Thymus (tissue), 11 donors: ENCODE measurements at regions not wholly inside any gene's neighbourhood (a gene's known extent, or its start where the extent isn't known, plus 50 kb on each side); places are given as distances from the start of the nearest gene placed in this dataset.

ENCODE experiments used
- DNase-seq, 9 donors: peaks; one replicate each; pipeline ENCODE4 v3.0.0-alpha.2; 2013; ENCODE audit warnings: low spot score in 9 of 9, low read depth in 6 of 9, missing footprints in 1 of 9
- H3K27ac ChIP-seq, 2 donors: one replicate each; pipeline ENCODE4 v1.5.1; 2013; ENCODE audit warnings: control low read depth in 1 of 2, low read depth in 1 of 2, low read length in 1 of 2, mild to moderate bottlenecking in 1 of 2, moderate library complexity in 1 of 2
- H3K27me3 ChIP-seq, 2 donors: one replicate each; pipeline ENCODE4 v1.5.1; 2013; ENCODE audit warnings: low read length in 1 of 2; ENCODE audit not compliant: control insufficient read depth in 2 of 2, insufficient read depth in 1 of 2
- H3K36me3 ChIP-seq, 2 donors: one replicate each; pipeline ENCODE4 v1.5.1; 2013; ENCODE audit warnings: low read length in 1 of 2, mild to moderate bottlenecking in 1 of 2, moderate library complexity in 1 of 2; ENCODE audit not compliant: control insufficient read depth in 2 of 2, insufficient read depth in 2 of 2
- H3K4me1 ChIP-seq, 2 donors: one replicate each; pipeline ENCODE4 v1.5.1; 2013; ENCODE audit warnings: low read length in 2 of 2; ENCODE audit not compliant: control insufficient read depth in 2 of 2, insufficient read depth in 2 of 2
- H3K4me3 ChIP-seq, 2 donors: one replicate each; pipeline ENCODE4 v1.5.1; 2013; ENCODE audit warnings: low read length in 2 of 2, control low read depth in 1 of 2, mild to moderate bottlenecking in 1 of 2
- H3K9me3 ChIP-seq, 2 donors: one replicate each; pipeline ENCODE4 v1.5.1; 2013; ENCODE audit warnings: low read length in 1 of 2, mild to moderate bottlenecking in 1 of 2; ENCODE audit not compliant: control insufficient read depth in 2 of 2, insufficient read depth in 1 of 2
- WGBS: extraction: QIAGEN DNeasy Blood & Tissue Kit; methylation state at CpG from one replicate; pipeline ENCODE4 v1.1.7; 2013; 5-methylcytosine and 5-hydroxymethylcytosine counted together
- donor health status: healthy.

DNA sequence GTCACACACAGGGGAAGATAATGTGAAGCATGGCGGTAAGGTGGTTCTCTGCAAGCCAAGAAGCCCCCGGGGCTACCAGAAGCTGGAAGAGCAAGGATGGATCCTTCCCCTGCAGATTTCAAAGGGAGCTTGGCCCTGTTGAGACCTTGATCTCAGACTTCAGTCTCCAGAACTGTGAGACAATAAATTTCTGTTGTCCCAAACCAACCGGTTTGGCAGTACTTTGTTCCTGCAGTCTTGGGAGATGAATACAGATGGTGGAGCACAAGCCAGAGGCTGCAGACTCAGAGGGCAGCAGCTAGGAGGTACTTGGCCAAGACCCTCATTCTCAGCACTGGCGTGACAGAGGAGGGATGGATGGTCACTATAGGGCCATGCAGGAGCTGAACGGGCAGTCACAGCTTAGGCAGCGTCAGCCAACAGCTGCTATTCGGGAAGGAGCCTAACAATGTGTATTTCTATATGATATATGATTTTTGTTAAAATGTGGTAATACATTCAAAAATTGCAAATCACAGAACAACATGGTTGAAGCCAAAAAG, 387.3 kb downstream of the TNS3 start:
- 95% methylated on average over 7 of the region's 7 CpGs for WGBS
- H3K9me3 ChIP-seq, result no peaks in the 10 kb centered on the region
- peaks cover 0 to 2% of the 10 kb centered on the region in 2 donors for H3K27me3 ChIP-seq
- no peak overlapping the region for H3K4me3 ChIP-seq
- H3K4me1 ChIP-seq, result no peaks in the 10 kb centered on the region
- DNase-seq, result no peak
- H3K27ac ChIP-seq, result no peak overlapping the region
- no peaks in the 10 kb centered on the region for H3K36me3 ChIP-seq

DNA sequence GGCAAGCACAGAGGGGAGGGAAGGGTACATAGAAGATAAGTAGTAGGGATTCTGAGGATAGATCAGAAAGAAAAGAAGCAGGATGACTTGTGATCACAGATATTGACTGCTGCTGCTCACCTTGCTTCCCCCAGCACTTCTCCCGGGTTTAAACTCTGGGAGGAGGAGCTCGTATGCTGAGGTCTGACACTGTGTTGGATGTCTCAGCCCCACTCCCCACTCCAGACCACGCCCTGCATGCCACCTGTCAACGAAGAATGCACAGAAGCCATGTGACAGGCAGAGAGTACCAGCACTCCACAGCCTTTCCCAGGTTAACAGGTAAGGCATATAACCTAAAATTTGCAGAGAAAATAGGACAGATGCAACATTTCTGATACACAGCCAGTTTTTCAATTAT, 388.9 kb downstream of the TNS3 start:
- Histone ChIP-seq H3K4me1 (no peaks in the 10 kb centered on the region), H3K36me3 (no peaks in the 10 kb centered on the region), H3K27ac (no peak overlapping the region), H3K4me3 (no peak overlapping the region), H3K27me3 (peaks cover 0 to 2% of the 10 kb centered on the region in 2 donors), H3K9me3 (no peaks in the 10 kb centered on the region)
- 88% methylated on average over 4 of the region's 4 CpGs for WGBS
- DNase-seq, result no peak

DNA sequence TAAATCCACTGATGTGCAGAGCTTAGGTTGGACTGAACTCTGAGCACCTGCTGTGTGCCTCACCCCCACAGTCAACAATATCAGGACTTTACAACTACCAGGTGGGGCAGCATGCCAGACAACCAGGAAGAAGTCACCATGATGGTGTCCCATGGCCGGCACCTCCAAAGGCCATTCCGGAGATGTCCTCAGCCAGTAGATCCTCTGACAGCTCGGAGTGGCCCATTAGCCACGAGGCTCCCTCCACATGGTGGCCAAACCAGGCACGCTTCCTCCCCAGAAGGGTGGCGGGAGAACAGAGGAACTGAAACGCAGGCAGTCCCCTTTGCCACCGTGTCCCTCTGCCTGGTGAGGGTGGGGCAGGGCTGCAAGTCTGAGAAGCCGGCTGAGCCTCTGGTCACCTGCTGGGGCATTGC, 390.0 kb downstream of the TNS3 start:
- WGBS, result 87% methylated on average over 9 of the region's 9 CpGs
- no peak for DNase-seq
- no peaks in the 10 kb centered on the region for H3K9me3 ChIP-seq
- no peaks in the 10 kb centered on the region for H3K36me3 ChIP-seq
- H3K27me3 ChIP-seq, result peaks cover 0 to 2% of the 10 kb centered on the region in 2 donors
- H3K4me1 ChIP-seq, result no peaks in the 10 kb centered on the region
- H3K4me3 ChIP-seq, result no peak overlapping the region
- H3K27ac ChIP-seq, result no peak overlapping the region

DNA sequence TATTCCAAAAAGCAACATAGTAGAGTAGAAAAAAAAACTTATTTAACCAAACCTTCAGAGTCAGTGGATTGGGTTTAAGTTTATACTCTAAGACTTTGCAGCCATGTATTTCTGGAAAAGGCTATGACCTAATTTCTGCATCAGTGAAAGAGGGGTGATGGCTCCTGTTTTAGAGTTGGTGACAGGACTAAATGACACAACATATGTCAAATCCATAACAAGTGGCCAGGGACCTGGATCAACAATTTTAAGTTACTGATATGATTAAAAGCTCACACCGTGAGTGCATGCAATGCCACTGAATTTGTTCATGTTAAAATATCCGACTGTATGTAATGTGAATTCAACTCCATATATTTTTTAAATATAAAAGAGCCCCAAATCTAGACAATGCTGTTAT, 390.6 kb downstream of the TNS3 start:
- Histone ChIP-seq H3K27me3 (peaks cover 0 to 2% of the 10 kb centered on the region in 2 donors), H3K4me3 (no peak overlapping the region), H3K36me3 (no peaks in the 10 kb centered on the region), H3K27ac (no peak overlapping the region), H3K4me1 (no peaks in the 10 kb centered on the region), H3K9me3 (no peaks in the 10 kb centered on the region)
- 97% methylated on average over 2 of the region's 2 CpGs for WGBS
- DNase-seq, result no peak

DNA sequence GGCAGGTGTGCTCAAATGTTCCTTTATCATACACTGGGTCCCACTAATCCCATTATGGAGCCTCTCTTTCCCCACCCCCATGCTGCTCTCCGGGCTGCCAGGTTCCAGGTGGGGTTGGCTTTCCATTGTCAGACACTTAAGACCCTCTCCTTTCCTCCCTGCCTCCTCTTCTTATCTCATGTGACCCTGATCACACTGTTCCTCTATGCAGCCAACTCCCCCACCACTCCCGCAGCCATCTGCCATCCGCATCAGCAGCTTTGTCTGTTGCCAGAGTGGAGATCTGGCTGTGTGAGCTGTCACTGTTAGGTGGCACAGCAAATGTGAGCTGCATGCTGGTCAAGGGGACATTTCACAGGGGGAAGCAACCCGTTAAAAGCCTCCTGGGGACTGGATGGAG, 391.4 kb downstream of the TNS3 start:
- no peaks in the 10 kb centered on the region for H3K36me3 ChIP-seq
- no peak for DNase-seq
- no peak overlapping the region for H3K27ac ChIP-seq
- no peaks in the 10 kb centered on the region for H3K9me3 ChIP-seq
- H3K27me3 ChIP-seq, result peaks cover 0 to 2% of the 10 kb centered on the region in 2 donors
- no peak overlapping the region for H3K4me3 ChIP-seq
- H3K4me1 ChIP-seq, result no peaks in the 10 kb centered on the region
- WGBS, result 95% methylated on average over 4 of the region's 4 CpGs

DNA sequence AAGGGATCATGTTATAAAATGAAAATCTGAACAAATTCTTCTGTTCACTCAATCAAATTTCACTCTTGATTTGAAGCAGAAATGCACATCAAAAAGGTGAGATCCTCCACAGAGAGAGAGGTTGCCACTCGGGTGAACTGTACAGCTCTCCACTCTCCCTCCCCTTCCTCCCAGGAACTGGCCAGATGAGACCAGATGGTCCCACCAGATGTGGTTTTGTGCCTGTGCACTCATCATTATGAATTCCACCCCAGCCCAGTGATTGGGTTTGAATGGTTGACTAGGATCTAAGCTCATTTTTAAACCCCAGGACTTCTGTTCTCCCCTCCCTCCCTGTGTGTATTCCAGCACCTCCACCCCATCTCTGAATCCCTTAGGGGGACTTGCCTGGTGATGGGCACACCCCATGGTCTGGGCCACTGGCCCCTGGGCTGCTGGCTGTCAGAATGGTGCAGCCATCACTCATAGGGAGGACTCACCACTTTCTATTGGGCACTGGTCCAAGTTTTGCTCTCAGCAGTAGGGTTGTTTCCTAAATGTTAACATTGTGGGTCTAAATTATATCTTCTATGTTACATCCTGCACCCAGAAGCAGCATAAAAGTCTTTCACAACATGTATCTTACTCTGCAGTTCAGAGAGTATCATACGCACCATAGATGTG, 393.1 kb downstream of the TNS3 start:
- H3K4me3 ChIP-seq, result no peak overlapping the region
- 54% methylated on average over 2 of the region's 2 CpGs for WGBS

DNA sequence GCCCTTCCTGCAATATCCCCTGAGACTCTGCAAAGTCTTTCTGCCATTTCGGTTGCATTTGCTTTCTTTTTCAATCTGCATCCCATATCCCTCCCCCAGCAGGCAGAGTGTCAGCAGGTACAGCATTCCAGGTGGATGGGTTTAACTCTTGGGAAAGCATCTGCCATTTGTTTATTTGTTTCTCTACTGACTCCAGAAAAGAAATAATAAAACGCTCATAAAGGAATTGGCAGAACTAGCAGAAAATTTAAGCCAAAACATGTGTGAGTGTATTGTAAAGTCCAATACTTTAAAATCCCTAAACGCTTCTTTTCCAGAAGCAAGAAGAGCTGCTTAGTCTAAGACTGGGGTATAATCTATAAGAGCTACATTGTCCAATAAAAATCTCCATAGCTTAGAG, 393.8 kb downstream of the TNS3 start:
- no peak overlapping the region for H3K4me3 ChIP-seq
- 79% methylated on average over 3 of the region's 3 CpGs for WGBS
- no peak overlapping the region for H3K27ac ChIP-seq
- H3K27me3 ChIP-seq, result peaks cover 0 to 2% of the 10 kb centered on the region in 2 donors
- no peak for DNase-seq
- H3K4me1 ChIP-seq, result no peaks in the 10 kb centered on the region
- H3K9me3 ChIP-seq, result no peaks in the 10 kb centered on the region
- H3K36me3 ChIP-seq, result no peaks in the 10 kb centered on the region

More for the DNA sequence above, 393.1 kb downstream of the TNS3 start:
- Histone ChIP-seq H3K36me3 (no peaks in the 10 kb centered on the region), H3K27me3 (peaks cover 0 to 2% of the 10 kb centered on the region in 2 donors), H3K27ac (no peak overlapping the region), H3K4me1 (no peaks in the 10 kb centered on the region), H3K9me3 (no peaks in the 10 kb centered on the region)
- no peak for DNase-seq

DNA sequence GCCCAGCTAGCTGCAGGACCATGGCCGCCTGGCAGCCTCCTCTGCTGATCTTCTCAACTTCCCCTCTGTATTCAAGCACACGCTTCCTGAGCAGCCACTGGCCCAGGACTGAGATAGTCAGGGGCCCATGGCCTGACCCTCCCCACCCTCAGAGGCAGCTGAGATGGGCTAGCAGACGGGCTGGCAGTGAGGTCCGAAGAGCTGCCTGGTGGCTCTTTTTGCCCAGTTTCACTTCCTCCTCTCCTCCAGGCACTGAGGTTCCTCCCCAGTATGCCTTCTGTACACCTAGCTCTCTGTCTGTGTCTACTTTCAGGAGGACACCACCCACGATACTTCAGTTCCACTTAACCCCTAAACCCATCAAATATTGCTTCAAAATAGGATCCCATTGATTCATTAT, 395.6 kb downstream of the TNS3 start:
- Histone ChIP-seq H3K9me3 (no peaks in the 10 kb centered on the region), H3K27ac (no peak overlapping the region), H3K36me3 (no peaks in the 10 kb centered on the region), H3K27me3 (peaks cover 0 to 2% of the 10 kb centered on the region in 2 donors), H3K4me3 (no peak overlapping the region), H3K4me1 (peaks cover 0 to 2% of the 10 kb centered on the region in 2 donors)
- DNase-seq, result no peak
- 41% methylated on average over 5 of the region's 5 CpGs for WGBS

DNA sequence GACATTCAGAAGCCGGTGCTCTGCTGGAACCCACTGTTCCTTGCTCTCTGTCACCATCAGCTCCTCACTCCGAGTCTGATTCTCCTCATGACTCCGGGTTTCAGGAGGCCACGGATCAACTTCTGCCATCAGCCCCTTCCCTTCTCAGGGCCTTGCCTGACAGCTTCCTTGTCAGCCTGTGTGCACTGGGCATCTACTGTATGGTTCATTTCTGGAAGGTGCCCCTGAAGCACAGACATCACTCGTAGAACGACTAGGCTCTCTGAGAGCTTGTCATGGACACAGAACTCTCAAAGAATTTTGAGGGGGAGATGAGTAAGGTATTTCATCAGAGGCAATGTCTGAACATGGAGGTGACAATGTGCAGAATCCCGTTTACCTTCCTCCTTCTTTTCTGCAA, 396.1 kb downstream of the TNS3 start:
- peaks cover 0 to 6% of the 10 kb centered on the region in 2 donors for H3K4me1 ChIP-seq
- H3K36me3 ChIP-seq, result no peaks in the 10 kb centered on the region
- peaks cover 0 to 2% of the 10 kb centered on the region in 2 donors for H3K27me3 ChIP-seq
- no peaks in the 10 kb centered on the region for H3K9me3 ChIP-seq
- H3K4me3 ChIP-seq, result no peak overlapping the region
- H3K27ac ChIP-seq, result no peak overlapping the region
- WGBS, result 96% methylated on average over 7 of the region's 7 CpGs
- DNase-seq, result no peak
